NCI-H128 (cell line): ENCODE measurements at regions not wholly inside any gene's neighbourhood (a gene's known extent, or its start where the extent isn't known, plus 50 kb on each side); places are given as distances from the start of the nearest gene placed in this dataset.

Source experiments
- DNase-seq: peaks from one replicate; lab custom pipeline; 2025; ENCODE audit not compliant: unreplicated experiment; lab: John Stamatoyannopoulos, UW

- DNase-seq: no peak
Measured at GRCh38 chr11:113634940-113635575, 71.0 kb downstream of the TMPRSS5 start.

- no peak for DNase-seq
Measured at GRCh38 chr11:113632981-113633380, 73.1 kb downstream of the TMPRSS5 start.

GRCh38 chr11:113629562-113629961 lies 76.5 kb downstream of the TMPRSS5 start:
- no peak for DNase-seq

DNA sequence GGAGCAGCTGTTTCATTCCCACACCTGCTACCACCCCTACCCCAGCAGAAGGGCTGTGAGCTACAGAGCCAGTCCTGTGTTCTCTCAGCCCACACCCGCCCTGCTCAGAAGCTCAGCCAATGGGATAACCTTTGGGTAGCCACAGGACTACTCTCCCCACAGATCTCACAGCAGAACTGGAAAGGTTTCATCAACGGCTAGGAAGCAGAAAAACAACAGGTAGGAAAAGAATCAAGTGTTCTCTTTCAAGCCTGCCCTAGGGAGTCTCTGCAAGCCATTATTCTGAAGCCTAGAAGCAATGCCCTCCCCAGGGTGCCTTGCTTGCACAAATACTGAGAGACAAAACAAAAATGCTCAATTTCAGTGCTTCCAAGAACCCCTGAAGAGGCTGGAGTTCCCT lies 77.2 kb downstream of the TMPRSS5 start:
- peak; percentile 73 for DNase-seq

- DNase-seq: no peak
Measured at GRCh38 chr11:113627946-113628345, 78.2 kb downstream of the TMPRSS5 start.

GRCh38 chr11:113627297-113627696 lies 78.8 kb downstream of the TMPRSS5 start:
- no peak for DNase-seq

GRCh38 chr11:113626736-113627135 lies 79.4 kb downstream of the TMPRSS5 start:
- no peak for DNase-seq

GRCh38 chr11:113623114-113623513 lies 83.0 kb downstream of the TMPRSS5 start:
- DNase-seq: no peak

- DNase-seq: no peak
Measured at GRCh38 chr11:113618360-113618759, 87.7 kb downstream of the TMPRSS5 start.

- DNase-seq: no peak
Measured at GRCh38 chr11:113615773-113616172, 90.3 kb downstream of the TMPRSS5 start.

DNA sequence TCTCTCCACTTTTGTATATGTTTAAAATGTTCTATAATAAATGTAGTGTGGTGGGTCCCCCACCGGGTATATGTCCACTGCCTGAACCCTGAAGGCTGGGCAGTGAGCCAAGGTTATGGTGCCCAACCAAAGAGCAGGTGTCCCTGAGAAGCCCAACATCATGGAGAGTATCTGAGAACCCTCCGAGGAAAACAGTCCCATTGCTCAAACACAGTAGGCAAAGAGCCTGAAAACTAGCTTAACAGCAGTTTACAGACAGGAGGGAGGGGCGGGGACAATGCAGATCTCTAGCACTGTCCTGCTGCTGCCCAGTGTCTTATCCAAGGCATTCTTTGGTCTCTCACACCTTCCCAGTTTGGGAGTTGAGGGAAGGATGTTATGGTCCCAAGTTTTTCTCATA lies 91.0 kb downstream of the TMPRSS5 start:
- DNase-seq: no peak

DNA sequence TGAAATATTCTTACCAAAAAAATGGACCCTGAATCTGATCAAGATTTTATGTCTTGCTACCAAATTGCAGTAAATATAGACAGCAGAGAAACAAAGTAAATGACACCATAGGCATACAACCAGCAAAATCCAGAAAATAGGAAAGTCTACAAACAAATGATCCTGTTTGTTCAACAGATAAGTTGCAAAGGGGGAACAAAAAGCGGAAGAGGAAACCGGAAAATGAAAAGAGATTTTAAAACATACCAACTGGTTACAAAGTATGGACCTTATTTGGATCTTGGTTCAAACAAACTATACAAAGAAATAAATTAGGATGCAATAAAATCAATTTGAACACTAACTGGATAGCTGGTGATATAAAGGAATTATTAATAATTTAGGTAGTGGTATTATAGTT lies 92.0 kb downstream of the TMPRSS5 start:
- no peak for DNase-seq

- DNase-seq: no peak
Measured at GRCh38 chr11:113613619-113614018, 92.5 kb downstream of the TMPRSS5 start.

DNA sequence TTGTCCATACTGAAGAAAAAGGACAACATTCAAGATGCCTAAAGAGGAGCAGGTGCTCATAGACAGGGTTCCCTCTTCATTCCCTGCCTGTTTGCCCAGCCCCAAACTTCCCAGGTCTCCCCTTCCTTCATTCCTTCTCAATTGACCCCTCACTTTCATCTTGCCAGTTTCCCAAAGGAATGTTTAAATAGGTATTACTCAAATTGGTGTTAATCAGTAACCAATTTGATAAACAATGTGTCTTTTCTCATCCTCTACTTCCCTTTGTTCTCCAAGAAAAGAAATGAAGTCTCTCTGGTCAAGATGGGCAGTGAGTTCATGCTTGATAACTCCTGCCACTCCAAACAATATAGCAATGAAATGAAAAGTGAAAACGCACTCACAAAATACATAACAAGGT lies 101.9 kb downstream of the TMPRSS5 start:
- DNase-seq: no peak

DNA sequence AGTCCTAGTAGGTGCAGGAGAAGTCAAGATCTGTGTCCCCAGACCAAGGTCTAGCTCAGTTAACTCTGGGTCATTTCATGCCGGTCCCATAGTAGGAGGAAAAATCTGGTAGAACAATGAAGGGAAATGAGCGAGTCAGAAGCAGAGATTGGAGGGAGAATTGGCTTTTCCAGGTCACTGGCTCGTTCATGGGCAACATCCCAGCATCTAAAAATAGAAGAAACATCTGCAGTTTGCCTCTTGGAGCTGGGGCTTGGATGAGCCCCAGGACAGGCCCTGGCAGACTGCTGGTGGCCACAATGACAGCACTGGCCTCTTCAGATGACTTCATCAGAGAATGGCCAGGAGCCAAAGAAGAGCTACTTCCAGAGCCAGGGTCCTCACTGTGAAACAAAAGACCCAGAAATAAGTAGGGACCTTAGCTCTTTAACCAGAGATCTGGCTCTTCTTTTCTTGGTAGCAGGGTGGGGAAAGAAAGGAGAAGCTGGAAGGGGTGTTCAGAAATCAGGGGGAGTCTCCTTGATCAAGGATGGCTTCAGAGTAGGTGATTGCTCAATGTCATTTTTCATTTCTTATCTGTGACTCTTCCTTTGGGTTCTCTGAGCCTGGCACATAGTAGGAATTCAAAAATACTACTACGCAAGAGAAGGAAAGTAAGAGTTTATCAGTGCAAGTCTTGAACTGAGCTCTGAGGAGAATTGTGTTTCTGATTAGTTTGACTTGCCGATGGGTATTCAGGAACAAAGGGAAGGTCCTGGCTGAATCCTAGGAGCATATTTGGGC lies 102.6 kb downstream of the TMPRSS5 start:
- DNase-seq: no peak

GRCh38 chr11:113602483-113602882 lies 103.6 kb downstream of the TMPRSS5 start:
- DNase-seq: no peak

DNA sequence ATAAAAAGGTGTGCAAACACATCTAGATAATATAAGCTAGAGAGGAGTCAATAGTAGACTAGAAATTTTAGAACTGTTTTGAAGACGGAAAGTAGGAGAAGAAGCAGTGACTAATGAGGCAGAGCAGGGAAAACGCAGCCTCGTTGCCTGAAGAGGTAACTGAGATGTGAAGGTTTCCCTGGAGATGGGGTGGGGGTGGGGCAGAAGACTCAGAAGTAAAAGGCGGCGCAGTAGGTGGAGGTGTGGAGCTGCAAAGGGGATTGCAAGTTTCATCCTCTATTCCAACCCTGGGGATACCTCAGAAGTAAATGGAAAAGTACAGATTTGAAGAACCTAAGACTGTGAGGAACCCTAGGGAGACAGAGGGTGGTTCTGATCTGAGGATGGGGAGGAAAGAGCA lies 109.5 kb downstream of the TMPRSS5 start:
- no peak for DNase-seq

- DNase-seq: no peak
Measured at GRCh38 chr11:113595810-113596594, 110.1 kb downstream of the TMPRSS5 start.

DNA sequence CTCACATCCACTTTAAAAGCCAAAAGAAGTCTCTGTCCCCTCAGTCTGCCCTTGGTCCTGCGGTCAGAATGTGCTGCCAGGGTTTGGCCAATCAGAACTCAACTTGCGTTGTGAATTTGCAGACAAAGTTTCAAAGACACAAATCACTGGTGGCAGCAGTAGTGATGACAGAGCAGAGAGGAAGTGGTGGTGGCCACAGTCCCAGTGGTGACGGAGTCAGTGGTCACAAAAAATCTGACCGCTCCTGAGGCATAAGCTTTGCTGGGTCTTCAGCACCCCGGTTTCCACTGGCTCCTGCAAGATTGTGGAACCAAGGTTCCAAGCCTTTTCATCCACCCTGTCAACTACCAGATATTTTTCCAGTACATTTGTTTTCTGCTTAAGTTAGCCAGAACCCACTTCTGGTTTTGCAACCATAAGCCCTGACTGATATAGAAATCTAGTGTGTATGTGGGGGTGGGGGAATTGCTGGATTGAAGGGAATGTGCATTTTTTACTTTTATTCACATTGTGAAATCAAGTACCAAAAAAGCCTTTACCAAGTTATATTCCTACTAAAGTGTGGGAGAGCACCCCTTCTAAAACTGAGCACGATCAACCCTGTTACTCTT lies 112.3 kb downstream of the TMPRSS5 start:
- no peak for DNase-seq

- DNase-seq: no peak
Measured at GRCh38 chr11:113591117-113591516, 115.0 kb downstream of the TMPRSS5 start.

DNA sequence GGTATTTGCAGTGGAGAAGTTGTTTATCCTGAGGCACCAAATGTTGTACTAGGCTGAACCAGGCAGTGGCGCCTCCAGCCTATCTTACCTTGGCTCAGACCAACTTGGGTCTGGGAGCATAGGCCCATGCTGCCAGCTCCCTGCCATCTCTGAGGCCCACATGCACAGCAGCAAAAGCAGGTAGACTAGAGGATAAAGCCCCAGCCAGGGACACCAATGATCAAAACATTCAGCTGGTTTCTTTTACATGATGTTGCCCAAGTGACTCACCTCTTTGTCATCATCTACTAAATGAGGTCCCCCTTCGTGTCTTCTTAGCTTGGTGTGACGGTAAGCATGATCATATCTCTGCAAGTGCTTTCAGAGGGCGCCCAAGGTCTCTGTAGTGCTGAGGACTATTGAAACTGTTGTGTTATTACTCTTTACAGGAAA lies 112.1 kb upstream of the DRD2 start:
- no peak for DNase-seq
